ENCODE measurements at regions not wholly inside any gene's neighbourhood (a gene's known extent, or its start where the extent isn't known, plus 50 kb on each side); places are given as distances from the start of the nearest gene placed in this dataset.
"Not testable (repeated sequence)": the region's sequence is repeated elsewhere in the genome, so short reads cannot be mapped to it uniquely, and the experiment has no call there.

- CTCF ChIA-PET (ENCODE audit: unreplicated experiment), result not testable (repeated sequence)
Observed at GRCh38 chr3:197459571-197459970, 96.2 kb downstream of the BDH1 start.

GRCh38 chr3:197458906-197459470 lies 96.8 kb downstream of the BDH1 start:
- no TSS peak for BruUV-seq (replicated peaks)
- H3K9me2 ChIP-seq (ENCODE audit: insufficient read depth, low read length), result no peaks in the 10 kb centered on the region
- H3K9me3 ChIP-seq (ENCODE audit: low read length), result no peaks in the 10 kb centered on the region
- no peaks in the 10 kb centered on the region for H4K20me1 ChIP-seq (ENCODE audit: insufficient read depth, low read length)
- H2AFZ ChIP-seq (ENCODE audit: low read length), result no peak overlapping the region
- H3K27ac ChIP-seq (ENCODE audit: low read depth, low read length, poor library complexity, severe bottlenecking), result no peak overlapping the region
- ChIA-PET CTCF (ENCODE audit: unreplicated experiment) (no interaction called here), POLR2A (no interaction called here)
- H3K36me3 ChIP-seq (ENCODE audit: insufficient read depth, low read length), result no peaks in the 10 kb centered on the region
- no peaks in the 10 kb centered on the region for H3K79me2 ChIP-seq (ENCODE audit: insufficient read depth, low read depth, low read length)
- intact Hi-C loops (cut with micrococcal nuclease; ENCODE audit: unreplicated experiment), result no loop called here
- TF ChIP-seq EZH2phosphoT487 (IDR thresholded peaks at IDR 0.05; ENCODE audit: borderline replicate concordance, low read depth, low read length) (no peak), CTCF (conservative IDR thresholded peaks at IDR 0.05; ENCODE audit: low read length) (no peak)
- no peak overlapping the region for H3K4me2 ChIP-seq (ENCODE audit: low read length)
- no peak overlapping the region for H3K4me3 ChIP-seq (ENCODE audit: low read depth, low read length, poor library complexity, severe bottlenecking)
- peaks cover 4% of the 10 kb centered on the region for H3K4me1 ChIP-seq (ENCODE audit: insufficient read depth, low read length, poor library complexity, severe bottlenecking)
- no peak for DNase-seq (ENCODE audit: low spot score)

More at GRCh38 chr3:197459571-197459970, 96.2 kb downstream of the BDH1 start:
- H2AFZ ChIP-seq (ENCODE audit: low read length); DNase-seq (ENCODE audit: low spot score); H3K9me2 ChIP-seq (ENCODE audit: insufficient read depth, low read length); H4K20me1 ChIP-seq (ENCODE audit: insufficient read depth, low read length); H3K9me3 ChIP-seq (ENCODE audit: low read length); H3K79me2 ChIP-seq (ENCODE audit: insufficient read depth, low read depth, low read length); intact Hi-C loops (cut with micrococcal nuclease; ENCODE audit: unreplicated experiment); H3K4me1 ChIP-seq (ENCODE audit: insufficient read depth, low read length, poor library complexity, severe bottlenecking); BruUV-seq (replicated peaks); H3K27ac ChIP-seq (ENCODE audit: low read depth, low read length, poor library complexity, severe bottlenecking); POLR2A ChIA-PET; H3K4me3 ChIP-seq (ENCODE audit: low read depth, low read length, poor library complexity, severe bottlenecking); H3K36me3 ChIP-seq (ENCODE audit: insufficient read depth, low read length); H3K4me2 ChIP-seq (ENCODE audit: low read length): not testable (repeated sequence)

GRCh38 chr3:197458179-197458707 lies 97.5 kb downstream of the BDH1 start:
- no TSS peak for BruUV-seq (replicated peaks)
- no peak overlapping the region for H2AFZ ChIP-seq (ENCODE audit: low read length)
- no peaks in the 10 kb centered on the region for H4K20me1 ChIP-seq (ENCODE audit: insufficient read depth, low read length)
- POLR2A ChIA-PET, result interaction anchor here (0.7 kb wide), 1 partner anchor 278 kb away, joined by 6 read pairs; no protein-coding TSS in a partner anchor
- H3K4me2 ChIP-seq (ENCODE audit: low read length), result no peak overlapping the region
- intact Hi-C loops (cut with micrococcal nuclease; ENCODE audit: unreplicated experiment), result no loop called here
- H3K4me3 ChIP-seq (ENCODE audit: low read depth, low read length, poor library complexity, severe bottlenecking), result no peak overlapping the region
- no peaks in the 10 kb centered on the region for H3K36me3 ChIP-seq (ENCODE audit: insufficient read depth, low read length)
- no peak for TF ChIP-seq EZH2phosphoT487 (IDR thresholded peaks at IDR 0.05; ENCODE audit: borderline replicate concordance, low read depth, low read length)
- no peak for TF ChIP-seq CTCF (conservative IDR thresholded peaks at IDR 0.05; ENCODE audit: low read length)
- H3K9me2 ChIP-seq (ENCODE audit: insufficient read depth, low read length), result no peaks in the 10 kb centered on the region
- no peaks in the 10 kb centered on the region for H3K79me2 ChIP-seq (ENCODE audit: insufficient read depth, low read depth, low read length)
- H3K4me1 ChIP-seq (ENCODE audit: insufficient read depth, low read length, poor library complexity, severe bottlenecking), result peaks cover 4% of the 10 kb centered on the region
- CTCF ChIA-PET (ENCODE audit: unreplicated experiment), result no interaction called here
- DNase-seq (ENCODE audit: low spot score), result no peak
- no peaks in the 10 kb centered on the region for H3K9me3 ChIP-seq (ENCODE audit: low read length)
- no peak overlapping the region for H3K27ac ChIP-seq (ENCODE audit: low read depth, low read length, poor library complexity, severe bottlenecking)
